ES-I3 (cell line): ENCODE measurements at regions not wholly inside any gene's neighbourhood (a gene's known extent, or its start where the extent isn't known, plus 50 kb on each side); places are given as distances from the start of the nearest gene placed in this dataset.

Source experiments
- H3K36me3 ChIP-seq: 2 replicates; pipeline ENCODE4 v1.6.1; 2013; ENCODE audit warnings: mild to moderate bottlenecking, low read length, control low read depth, moderate library complexity; ENCODE audit not compliant: insufficient read depth
- H3K4me1 ChIP-seq: 2 replicates; pipeline ENCODE4 v1.6.1; 2013; ENCODE audit warnings: mild to moderate bottlenecking, control low read depth, low read length; ENCODE audit not compliant: insufficient read depth
- H3K9ac ChIP-seq: 2 replicates; pipeline ENCODE4 v1.6.1; 2013; ENCODE audit warnings: low read depth, mild to moderate bottlenecking, low read length, moderate library complexity
- H3K9me3 ChIP-seq: 2 replicates; pipeline ENCODE4 v1.6.1; 2013; ENCODE audit warnings: mild to moderate bottlenecking, low read length, moderate library complexity; ENCODE audit not compliant: control insufficient read depth, insufficient read depth

GRCh38 chr13:47661076-47661475 lies 340.0 kb downstream of the SUCLA2 start:
- Histone ChIP-seq H3K36me3 (no peaks in the 10 kb centered on the region), H3K9me3 (no peaks in the 10 kb centered on the region), H3K9ac (no peak overlapping the region), H3K4me1 (0 out of 2 replicates have a peak, but pooled peaks cover 7% of the 10 kb centered on the region)

- H3K9me3 ChIP-seq, result no peaks in the 10 kb centered on the region
- no peaks in the 10 kb centered on the region for H3K36me3 ChIP-seq
- H3K9ac ChIP-seq, result no peak overlapping the region
- H3K4me1 ChIP-seq, result no peaks in the 10 kb centered on the region
Observed at GRCh38 chr13:47656651-47657050, 344.4 kb downstream of the SUCLA2 start.

DNA sequence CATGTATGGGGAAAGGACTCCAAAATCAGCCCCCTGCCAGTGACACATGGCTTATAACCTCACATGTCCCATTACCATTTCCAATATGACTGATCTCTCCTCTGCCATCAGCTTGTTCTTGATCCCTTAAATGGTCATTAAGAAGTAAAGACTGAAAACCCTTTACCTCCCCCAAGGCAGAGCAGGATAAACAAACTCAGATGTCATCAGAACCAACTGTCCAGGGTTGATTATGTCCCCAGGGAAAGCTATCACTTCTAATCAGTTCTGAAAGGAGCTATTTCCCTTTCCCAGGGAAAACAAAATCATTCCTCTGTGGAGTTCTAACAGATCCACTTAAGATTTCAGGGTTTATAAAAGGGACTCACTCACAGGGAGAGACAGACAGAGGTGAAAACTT lies 350.9 kb downstream of the SUCLA2 start:
- no peak overlapping the region for H3K9ac ChIP-seq
- H3K36me3 ChIP-seq, result no peaks in the 10 kb centered on the region

GRCh38 chr13:47647001-47647400 lies 354.1 kb downstream of the SUCLA2 start:
- Histone ChIP-seq H3K9me3 (no peaks in the 10 kb centered on the region), H3K4me1 (no peaks in the 10 kb centered on the region), H3K9ac (no peak overlapping the region), H3K36me3 (no peaks in the 10 kb centered on the region)

More for the DNA sequence above, 350.9 kb downstream of the SUCLA2 start:
- Histone ChIP-seq H3K9me3 (no peaks in the 10 kb centered on the region), H3K4me1 (no peaks in the 10 kb centered on the region)

- no peak overlapping the region for H3K9ac ChIP-seq
- H3K4me1 ChIP-seq, result no peaks in the 10 kb centered on the region
- H3K36me3 ChIP-seq, result no peaks in the 10 kb centered on the region
- no peaks in the 10 kb centered on the region for H3K9me3 ChIP-seq
Observed at GRCh38 chr13:47646298-47646697, 354.8 kb downstream of the SUCLA2 start.

DNA sequence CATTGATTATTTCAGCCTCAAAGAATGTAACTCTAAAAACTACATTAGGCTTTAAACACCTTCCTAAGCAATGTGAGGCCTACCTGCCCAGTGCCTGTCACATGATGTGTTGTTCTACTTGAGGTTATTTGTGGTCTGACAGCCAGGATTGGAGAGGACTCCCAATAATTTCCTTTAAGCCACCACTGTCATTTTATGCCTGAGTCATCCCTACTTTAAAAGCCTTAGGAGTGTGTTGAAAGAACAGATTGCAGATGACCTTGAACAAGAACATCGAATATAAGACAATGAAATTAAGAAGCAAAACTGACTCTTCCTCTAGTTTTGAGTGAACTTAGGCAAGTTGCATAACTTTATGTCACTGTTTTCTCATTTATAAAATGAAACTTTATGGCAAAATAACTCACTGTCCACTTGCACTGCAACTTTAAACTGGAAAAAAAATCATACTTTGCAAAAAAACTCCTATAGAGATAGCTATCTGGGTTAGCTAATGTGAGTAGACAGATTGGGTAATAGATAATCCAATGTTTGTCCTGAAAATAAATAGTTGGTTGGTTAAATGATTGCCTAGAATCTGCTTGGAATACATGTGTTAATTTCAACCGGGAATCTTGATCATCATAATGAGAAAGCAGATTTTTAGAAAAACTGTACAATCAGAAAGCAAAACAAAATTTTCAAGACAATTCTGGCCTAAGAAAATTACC lies 361.2 kb downstream of the SUCLA2 start:
- H3K9me3 ChIP-seq, result peaks cover 4% of the 10 kb centered on the region; the same call in 1 of the 2 replicates
- H3K9ac ChIP-seq, result no peak overlapping the region
- H3K36me3 ChIP-seq, result no peaks in the 10 kb centered on the region
- peaks cover 4% of the 10 kb centered on the region; the same call in 1 of the 2 replicates for H3K4me1 ChIP-seq

GRCh38 chr13:47638627-47639026 lies 362.4 kb downstream of the SUCLA2 start:
- H3K9me3 ChIP-seq, result peaks cover 4% of the 10 kb centered on the region; the same call in 1 of the 2 replicates
- peaks cover 4% of the 10 kb centered on the region; the same call in 1 of the 2 replicates for H3K4me1 ChIP-seq
- no peaks in the 10 kb centered on the region for H3K36me3 ChIP-seq
- no peak overlapping the region for H3K9ac ChIP-seq

DNA sequence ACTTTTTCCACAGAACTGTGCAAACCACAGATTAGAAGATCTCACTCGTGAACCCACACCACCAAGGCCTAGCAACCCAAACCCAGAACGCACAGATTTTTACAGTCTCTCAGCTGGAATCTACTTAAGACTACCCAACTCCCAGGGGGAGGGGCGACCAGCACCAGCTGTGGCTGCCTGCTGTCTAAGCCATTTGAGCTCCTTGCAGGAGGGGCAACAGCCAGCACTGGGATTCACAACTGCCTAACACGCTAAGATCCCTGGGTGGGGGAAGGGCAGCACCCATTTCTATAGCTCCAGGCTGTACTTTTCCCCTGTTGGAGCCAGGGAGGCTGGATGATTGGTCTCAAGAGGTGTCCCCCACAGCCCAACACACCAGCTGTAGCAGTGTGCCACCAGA lies 368.8 kb downstream of the SUCLA2 start:
- H3K4me1 ChIP-seq, result peaks cover 9% of the 10 kb centered on the region
- no peak overlapping the region for H3K9ac ChIP-seq
- H3K9me3 ChIP-seq, result peaks cover 9% of the 10 kb centered on the region
- H3K36me3 ChIP-seq, result no peaks in the 10 kb centered on the region

DNA sequence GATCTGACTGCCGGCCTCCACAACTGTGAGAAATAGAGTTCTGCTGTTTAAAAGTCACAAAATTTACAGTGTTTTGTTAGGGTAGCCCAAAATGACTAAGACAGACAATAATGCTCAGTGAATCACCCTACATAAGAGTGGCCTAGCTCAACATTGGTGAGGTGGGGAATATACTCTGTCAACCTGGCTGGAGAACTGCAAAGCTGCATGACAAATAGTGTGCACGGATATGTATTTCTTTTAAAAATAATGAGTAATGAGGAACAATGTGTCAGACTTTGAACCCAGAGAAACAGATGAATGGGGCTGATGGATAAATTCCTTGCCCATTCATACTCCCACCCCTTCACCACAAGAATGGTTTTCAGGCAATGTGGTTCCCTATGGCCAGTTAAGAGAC lies 372.4 kb downstream of the SUCLA2 start:
- H3K36me3 ChIP-seq, result no peaks in the 10 kb centered on the region
- H3K9ac ChIP-seq, result no peak overlapping the region
- H3K9me3 ChIP-seq, result peaks cover 5% of the 10 kb centered on the region; the same call in 1 of the 2 replicates
- H3K4me1 ChIP-seq, result peaks cover 9% of the 10 kb centered on the region

- no peaks in the 10 kb centered on the region; the same call in 1 of the 2 replicates for H3K4me1 ChIP-seq
- no peaks in the 10 kb centered on the region for H3K9me3 ChIP-seq
- no peak overlapping the region for H3K9ac ChIP-seq
- no peaks in the 10 kb centered on the region for H3K36me3 ChIP-seq
Observed at GRCh38 chr13:47623862-47624261, 377.2 kb downstream of the SUCLA2 start.

DNA sequence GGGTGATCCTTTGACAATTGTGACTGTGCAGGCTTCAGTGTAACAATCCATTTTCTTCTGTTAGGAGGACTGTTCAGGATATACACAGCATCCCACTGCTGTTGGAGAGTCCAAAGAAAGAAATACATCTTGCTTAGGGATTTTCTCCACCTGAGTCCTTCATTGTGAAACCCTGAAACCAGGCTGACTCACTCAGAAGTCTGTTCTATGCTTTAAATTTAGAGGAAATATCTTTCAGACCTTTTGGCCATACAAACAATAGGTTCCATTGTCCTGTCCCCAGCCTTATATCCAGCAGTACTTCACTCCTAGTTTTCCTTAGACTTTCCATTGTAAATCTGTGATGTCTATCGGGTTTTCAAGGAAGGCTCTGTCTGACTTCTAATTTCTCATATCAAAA lies 379.1 kb downstream of the SUCLA2 start:
- Histone ChIP-seq H3K36me3 (no peaks in the 10 kb centered on the region), H3K9ac (no peak overlapping the region), H3K9me3 (no peaks in the 10 kb centered on the region), H3K4me1 (no peaks in the 10 kb centered on the region; the same call in 1 of the 2 replicates)

- Histone ChIP-seq H3K9me3 (no peaks in the 10 kb centered on the region), H3K9ac (no peak overlapping the region), H3K36me3 (no peaks in the 10 kb centered on the region), H3K4me1 (no peaks in the 10 kb centered on the region)
Observed at GRCh38 chr13:47611664-47612288, 389.3 kb downstream of the SUCLA2 start.

DNA sequence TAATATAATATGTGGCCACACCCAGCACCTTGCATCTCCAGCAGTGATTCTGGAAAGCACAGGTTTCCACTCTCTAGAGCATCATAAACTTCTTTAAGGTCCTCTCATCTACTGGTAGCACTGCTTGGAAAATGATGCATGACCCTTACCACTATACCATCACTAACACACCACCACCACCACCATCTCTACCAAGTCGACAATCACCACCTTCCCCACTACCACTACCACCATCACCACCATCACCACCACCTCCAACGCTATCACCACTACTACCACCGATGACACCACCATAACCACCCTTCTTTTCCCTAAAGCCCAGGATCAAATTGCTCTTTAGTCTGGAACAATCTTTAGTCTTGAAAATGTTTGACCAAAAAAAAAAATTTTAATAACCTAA lies 390.4 kb downstream of the SUCLA2 start:
- no peaks in the 10 kb centered on the region for H3K4me1 ChIP-seq
- H3K9me3 ChIP-seq, result no peaks in the 10 kb centered on the region
- H3K9ac ChIP-seq, result no peak overlapping the region
- no peaks in the 10 kb centered on the region for H3K36me3 ChIP-seq

DNA sequence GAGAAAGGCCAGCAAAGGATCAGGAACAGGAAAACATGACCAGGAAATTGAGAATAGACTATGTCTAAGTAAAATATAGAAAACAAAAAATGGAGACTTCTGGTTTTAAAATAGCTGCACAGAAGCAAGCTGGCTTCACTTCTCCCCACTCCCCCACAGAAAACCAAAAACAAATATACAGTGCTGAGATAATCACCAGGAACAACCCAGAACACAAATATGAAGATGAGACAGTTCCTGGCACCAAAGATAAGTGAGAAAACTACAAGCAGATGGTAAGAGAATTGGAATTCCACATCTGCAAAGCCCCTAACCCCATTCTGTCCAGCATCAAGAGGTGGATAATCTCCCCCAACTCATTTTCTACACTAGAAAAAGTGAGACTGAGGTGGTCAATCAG lies 397.7 kb downstream of the SUCLA2 start:
- no peaks in the 10 kb centered on the region for H3K36me3 ChIP-seq
- H3K4me1 ChIP-seq, result no peaks in the 10 kb centered on the region
- no peak overlapping the region for H3K9ac ChIP-seq
- no peaks in the 10 kb centered on the region for H3K9me3 ChIP-seq

DNA sequence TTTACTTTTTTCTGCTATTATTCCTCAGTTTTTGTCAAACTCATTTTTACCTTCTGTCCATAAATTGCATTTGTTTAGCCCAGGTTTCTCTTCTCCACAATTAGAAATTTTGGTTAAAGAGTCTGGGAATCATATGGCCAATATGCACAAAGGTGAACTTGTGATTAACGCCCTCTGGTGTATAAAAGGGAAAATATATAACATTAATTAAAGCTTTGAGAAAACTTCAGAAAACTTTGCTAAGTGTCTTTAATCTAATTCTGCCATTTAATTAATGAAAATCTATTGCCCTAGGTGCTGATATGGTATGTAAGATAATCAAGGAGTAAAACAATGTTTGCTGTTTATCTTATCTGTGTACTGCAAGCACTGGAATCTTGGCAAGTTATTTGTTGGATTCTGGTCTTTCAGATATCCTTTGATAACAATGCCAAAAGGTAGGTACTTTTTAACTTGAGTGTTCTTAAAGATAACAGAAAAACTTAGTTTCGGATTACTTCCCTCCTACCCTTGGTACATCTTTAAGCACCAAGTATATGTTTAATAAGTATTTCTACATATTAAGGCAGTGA lies 402.6 kb downstream of the SUCLA2 start:
- Histone ChIP-seq H3K36me3 (no peaks in the 10 kb centered on the region), H3K4me1 (no peaks in the 10 kb centered on the region), H3K9ac (no peak overlapping the region), H3K9me3 (no peaks in the 10 kb centered on the region; the same call in 1 of the 2 replicates)
